NB4 (cell line): ENCODE measurements at regions not wholly inside any gene's neighbourhood (a gene's known extent, or its start where the extent isn't known, plus 50 kb on each side); places are given as distances from the start of the nearest gene placed in this dataset.

Experiments used
- DNase-seq: peaks from one replicate; pipeline ENCODE4 v3.0.0; 2010; ENCODE audit warnings: low read depth
- H3K4me3 ChIP-seq: one replicate; pipeline ENCODE4 v1.5.1; 2011; ENCODE audit warnings: mild to moderate bottlenecking, low read depth, low read length, moderate library complexity
- CTCF ChIP-seq: IDR thresholded peaks from one replicate; pipeline ENCODE4 v1.5.1; 2012; ENCODE audit warnings: low read depth, low read length
- MYC ChIP-seq: IDR thresholded peaks from 2 replicates; pipeline ENCODE4 v1.6.1; 2011; ENCODE audit warnings: low read depth, low read length
- POLR2A ChIP-seq: IDR thresholded peaks from 2 replicates; pipeline ENCODE4 v1.6.1; 2011; ENCODE audit warnings: mild to moderate bottlenecking; ENCODE audit not compliant: insufficient read length; ENCODE audit errors: extremely low read depth
- TF ChIP-seq, protein P1 (sequence below): IDR thresholded peaks from 2 replicates; pipeline ENCODE4 v1.6.1; 2011; ENCODE audit warnings: low read depth, low read length

DNA sequence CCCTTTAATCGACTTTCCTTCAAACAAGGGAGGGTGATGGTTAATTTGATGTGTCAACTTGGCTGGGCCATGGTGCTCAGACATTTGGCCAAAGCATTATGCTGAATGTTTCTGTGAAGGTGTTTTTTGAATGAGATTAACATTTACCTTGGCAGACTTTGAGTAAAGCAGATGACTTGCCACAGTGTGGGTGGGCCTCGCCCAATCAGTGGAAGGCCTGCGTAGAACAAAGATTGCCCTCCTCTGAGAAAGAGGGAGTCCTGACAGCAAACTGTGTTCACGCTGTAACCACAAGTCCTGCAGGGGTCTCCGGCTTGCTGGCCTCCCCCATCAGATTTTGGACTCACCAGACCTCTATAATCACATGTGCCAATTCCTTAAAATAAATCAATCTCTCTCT is 118.7 kb downstream of the SOX9 start:
- no peak for TF ChIP-seq POLR2A
- TF ChIP-seq CTCF, result no peak
- TF ChIP-seq, protein P1, sequence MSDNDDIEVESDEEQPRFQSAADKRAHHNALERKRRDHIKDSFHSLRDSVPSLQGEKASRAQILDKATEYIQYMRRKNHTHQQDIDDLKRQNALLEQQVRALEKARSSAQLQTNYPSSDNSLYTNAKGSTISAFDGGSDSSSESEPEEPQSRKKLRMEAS, result no peak
- TF ChIP-seq MYC, result no peak
- DNase-seq, result no peak
- H3K4me3 ChIP-seq, result no peak overlapping the region

GRCh38 chr17:72240333-72240732 is 119.5 kb downstream of the SOX9 start:
- TF ChIP-seq MYC, result no peak
- TF ChIP-seq POLR2A, result no peak
- TF ChIP-seq, protein P1, result no peak
- no peak for TF ChIP-seq CTCF
- H3K4me3 ChIP-seq, result no peak overlapping the region
- no peak for DNase-seq

GRCh38 chr17:72244494-72244893 is 123.7 kb downstream of the SOX9 start:
- DNase-seq, result no peak
- TF ChIP-seq MYC, result no peak
- TF ChIP-seq, protein P1, result no peak
- no peak for TF ChIP-seq POLR2A
- TF ChIP-seq CTCF, result no peak
- no peak overlapping the region for H3K4me3 ChIP-seq

GRCh38 chr17:72244956-72245355 is 124.1 kb downstream of the SOX9 start:
- DNase-seq, result no peak
- no peak for TF ChIP-seq MYC
- TF ChIP-seq CTCF, result no peak
- TF ChIP-seq, protein P1, result no peak
- no peak overlapping the region for H3K4me3 ChIP-seq

DNA sequence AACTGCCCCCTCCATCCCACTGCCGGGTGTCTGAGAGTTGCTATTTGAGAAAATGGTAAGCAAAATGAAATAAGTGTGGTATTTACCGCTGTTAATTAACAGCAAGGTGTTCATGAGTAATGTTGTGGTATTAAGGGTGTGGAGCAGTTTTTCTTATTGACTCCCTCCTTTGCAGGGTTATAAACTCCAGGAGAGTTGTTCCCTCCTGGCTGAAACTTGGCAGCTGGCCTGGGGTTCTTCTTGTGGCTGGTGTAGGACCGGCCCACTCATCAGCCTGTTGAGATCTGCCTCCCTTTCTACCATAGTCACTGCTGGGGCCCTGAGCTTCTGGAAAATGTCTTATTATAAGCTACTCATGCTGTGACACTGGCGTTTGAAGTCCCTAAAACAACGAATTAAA is 128.6 kb downstream of the SOX9 start:
- TF ChIP-seq MYC (no peak), POLR2A (no peak), CTCF (no peak)
- TF ChIP-seq, protein P1, result no peak
- no peak overlapping the region for H3K4me3 ChIP-seq
- no peak for DNase-seq

DNA sequence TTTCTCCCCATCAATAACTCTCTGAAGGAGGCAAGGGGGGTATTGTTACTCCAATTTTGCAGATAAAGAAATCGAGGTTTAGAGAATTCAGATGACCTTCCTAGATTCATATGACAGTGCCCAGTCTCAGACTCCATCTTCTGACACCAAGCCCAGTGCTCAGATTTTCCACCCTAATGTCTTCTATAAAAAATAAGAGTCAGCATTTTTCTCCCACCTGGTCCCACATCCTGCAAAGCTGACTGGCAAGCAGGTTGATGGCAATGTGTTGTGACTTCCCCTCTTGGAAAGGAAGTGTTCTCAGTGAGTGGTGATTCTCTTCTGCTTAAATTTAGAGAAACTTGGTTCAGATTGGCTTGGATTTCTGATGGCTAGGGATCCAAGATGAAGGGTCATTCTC is 129.4 kb downstream of the SOX9 start:
- TF ChIP-seq, protein P1, result no peak
- TF ChIP-seq CTCF (no peak), POLR2A (no peak), MYC (no peak)
- DNase-seq, result no peak
- no peak overlapping the region for H3K4me3 ChIP-seq
